SK-N-SH (cell line): ENCODE measurements at regions not wholly inside any gene's neighbourhood (a gene's known extent, or its start where the extent isn't known, plus 50 kb on each side); places are given as distances from the start of the nearest gene placed in this dataset.

ENCODE experiments used
- CTCF ChIA-PET: fragments of 300-600, 350-600 bp; formaldehyde crosslinking; extraction: SDS; loops from one replicate; lab custom pipeline; 2021; lab: Yijun Ruan, JAX
- POLR2A ChIA-PET: fragments of 350-600 bp; sonication (Branson Sonifier 250); formaldehyde crosslinking; extraction: SDS; loops from one replicate; lab custom pipeline; 2020; ENCODE audit warnings: antibody characterized with exemption, inconsistent platforms; lab: Yijun Ruan, JAX
- DNase-seq: peaks from one replicate; pipeline ENCODE4 v3.0.0; 2012
- H2AFZ ChIP-seq: fragments of 200-600 bp; sonication (generic); 2 replicates; pipeline ENCODE4 v1.8.1; 2016; ENCODE audit warnings: antibody characterized with exemption, mild to moderate bottlenecking, low read depth
- H3F3A ChIP-seq: fragments of 200-600 bp; sonication (generic); replicated peaks from 2 replicates; pipeline ENCODE3; 2016; ENCODE audit warnings: antibody characterized with exemption, mild to moderate bottlenecking; ENCODE audit not compliant: insufficient read depth
- H3K27ac ChIP-seq, 2 experiments: fragments of 200-500 bp in 1 of 2; fragments of 200-600 bp in 1 of 2; sonication (Bioruptor generic) in 1 of 2; sonication (generic), shearing (Covaris generic) in 1 of 2; 2 replicates each; pipeline versions ENCODE4 v1.5.1 to v1.6.1; 2014 to 2016; ENCODE audit warnings: low read depth in 2 of 2, inconsistent platforms in 1 of 2, low read length in 1 of 2, mild to moderate bottlenecking in 1 of 2, mixed read lengths in 1 of 2
- H3K27me3 ChIP-seq: fragments of 200-600 bp; sonication (generic), shearing (Covaris generic); 2 replicates; pipeline ENCODE4 v1.6.1; 2016; ENCODE audit warnings: mixed run types; ENCODE audit not compliant: insufficient read depth
- H3K36me3 ChIP-seq, 2 experiments: fragments of 200-500 bp in 1 of 2; fragments of 200-600 bp in 1 of 2; sonication (Bioruptor generic) in 1 of 2; sonication (generic) in 1 of 2; replicated peaks in 1 of 2; 2 replicates each; pipeline versions ENCODE3 to v1.5.1; 2014 to 2016; ENCODE audit warnings: low read length in 1 of 2, mild to moderate bottlenecking in 1 of 2; ENCODE audit not compliant: insufficient read depth in 2 of 2, control insufficient read depth in 1 of 2
- H3K4me1 ChIP-seq, 2 experiments: fragments of 200-500 bp in 1 of 2; fragments of 200-600 bp in 1 of 2; sonication (Bioruptor generic) in 1 of 2; sonication (generic), shearing (Covaris generic) in 1 of 2; 2 replicates each; pipeline versions ENCODE4 v1.5.1 to v1.6.1; 2014 to 2016; ENCODE audit warnings: low read depth in 1 of 2, low read length in 1 of 2, mixed run types in 1 of 2; ENCODE audit not compliant: insufficient read depth in 2 of 2, control insufficient read depth in 1 of 2
- H3K4me2 ChIP-seq: fragments of 200-600 bp; sonication (generic), shearing (Covaris generic); 2 replicates; pipeline ENCODE4 v1.6.1; 2017; ENCODE audit warnings: mixed run types
- H3K4me3 ChIP-seq, 2 experiments: fragments of 200-500 bp in 1 of 2; fragments of 200-600 bp in 1 of 2; sonication (Bioruptor generic) in 1 of 2; sonication (generic), shearing (Covaris generic) in 1 of 2; 2 replicates each; pipeline versions ENCODE4 v1.5.1 to v1.8.1; 2014 to 2016; ENCODE audit warnings: low read depth in 2 of 2, inconsistent platforms in 1 of 2, low read length in 1 of 2, mild to moderate bottlenecking in 1 of 2, mixed read lengths in 1 of 2, moderate library complexity in 1 of 2
- H3K79me2 ChIP-seq: fragments of 200-600 bp; sonication (generic); 2 replicates; pipeline ENCODE4 v1.8.1; 2017; ENCODE audit warnings: mild to moderate bottlenecking; ENCODE audit not compliant: insufficient read depth
- H3K9ac ChIP-seq: fragments of 200-600 bp; sonication (generic); 2 replicates; pipeline ENCODE4 v1.6.1; 2017; ENCODE audit warnings: mixed run types
- H3K9me2 ChIP-seq: fragments of 200-600 bp; sonication (generic); 2 replicates; pipeline ENCODE4 v1.6.1; 2017; ENCODE audit warnings: mixed run types
- H3K9me3 ChIP-seq: fragments of 200-600 bp; sonication (generic); 2 replicates; pipeline ENCODE4 v1.6.1; 2017; ENCODE audit warnings: mixed run types, mild to moderate bottlenecking, moderate library complexity
- H4K20me1 ChIP-seq: fragments of 200-600 bp; sonication (generic); 2 replicates; pipeline ENCODE4 v1.6.1; 2017; ENCODE audit warnings: mild to moderate bottlenecking, mixed run types; ENCODE audit not compliant: insufficient read depth
- CHD2 ChIP-seq: fragments of 150-350 bp; IDR thresholded peaks from 2 replicates; pipeline ENCODE4 v1.6.1; 2018; ENCODE audit warnings: low read length; ENCODE audit not compliant: partially characterized antibody
- EP300 ChIP-seq, 2 experiments: IDR thresholded peaks; 2 replicates each; pipeline versions ENCODE4 v1.4.0 to v1.6.1; 2012; ENCODE audit warnings: borderline replicate concordance in 1 of 2, low read depth in 1 of 2, low read length in 1 of 2
- EZH2phosphoT487 ChIP-seq: fragments of 200-600 bp; sonication (generic); IDR thresholded peaks from 2 replicates; pipeline ENCODE4 v1.6.1; 2017; ENCODE audit warnings: low read depth, mixed run types, mild to moderate bottlenecking, antibody characterized with exemption, moderate library complexity, borderline replicate concordance
- FOXJ3 ChIP-seq: sonication (generic); formaldehyde crosslinking; IDR thresholded peaks from 2 replicates; pipeline ENCODE4 v1.5.1; 2020; ENCODE audit warnings: mild to moderate bottlenecking, missing genetic modification reagents
- GATA2 ChIP-seq: sonication (generic); formaldehyde crosslinking; IDR thresholded peaks from 2 replicates; pipeline ENCODE4 v1.5.0; 2020; ENCODE audit warnings: mild to moderate bottlenecking, missing genetic modification reagents
- NFIC ChIP-seq: IDR thresholded peaks from 2 replicates; pipeline ENCODE4 v1.4.0; 2012; ENCODE audit warnings: borderline replicate concordance
- RFX5 ChIP-seq: IDR thresholded peaks from 2 replicates; pipeline ENCODE4 v1.6.1; 2012; ENCODE audit warnings: mild to moderate bottlenecking, improper control_type of control experiment, low read length
- SIN3A ChIP-seq: IDR thresholded peaks from 2 replicates; pipeline ENCODE4 v1.6.1; 2012; ENCODE audit warnings: low read depth, mild to moderate bottlenecking, low read length, moderate library complexity, borderline replicate concordance
- TAF1 ChIP-seq: IDR thresholded peaks from 2 replicates; pipeline ENCODE4 v1.6.1; 2012; ENCODE audit warnings: low read depth, mild to moderate bottlenecking, low read length, moderate library complexity, borderline replicate concordance
- USF2 ChIP-seq: fragments of 150-350 bp; IDR thresholded peaks from 2 replicates; pipeline ENCODE4 v1.6.1; 2017; ENCODE audit warnings: antibody characterized with exemption, low read length, low read depth, borderline replicate concordance
- YY1 ChIP-seq: IDR thresholded peaks from 2 replicates; pipeline ENCODE4 v1.4.0; 2012; ENCODE audit warnings: low read depth, mild to moderate bottlenecking
- WGBS: methylation state at CpG from one replicate; pipeline ENCODE4 v1.1.6; 2017; ENCODE audit warnings: low lambda C conversion rate; 5-methylcytosine and 5-hydroxymethylcytosine counted together
- TF ChIP-seq, protein P1 (sequence below): fragments of 200-600 bp; sonication (generic); IDR thresholded peaks from 2 replicates; pipeline ENCODE4 v1.6.1; 2017; ENCODE audit warnings: antibody characterized with exemption, mild to moderate bottlenecking, moderate library complexity
- TF ChIP-seq, protein P2 (sequence below): IDR thresholded peaks from 2 replicates; pipeline ENCODE4 v1.6.1; 2012; ENCODE audit warnings: mild to moderate bottlenecking, low read depth, low read length, moderate library complexity

- TF ChIP-seq, protein P1, sequence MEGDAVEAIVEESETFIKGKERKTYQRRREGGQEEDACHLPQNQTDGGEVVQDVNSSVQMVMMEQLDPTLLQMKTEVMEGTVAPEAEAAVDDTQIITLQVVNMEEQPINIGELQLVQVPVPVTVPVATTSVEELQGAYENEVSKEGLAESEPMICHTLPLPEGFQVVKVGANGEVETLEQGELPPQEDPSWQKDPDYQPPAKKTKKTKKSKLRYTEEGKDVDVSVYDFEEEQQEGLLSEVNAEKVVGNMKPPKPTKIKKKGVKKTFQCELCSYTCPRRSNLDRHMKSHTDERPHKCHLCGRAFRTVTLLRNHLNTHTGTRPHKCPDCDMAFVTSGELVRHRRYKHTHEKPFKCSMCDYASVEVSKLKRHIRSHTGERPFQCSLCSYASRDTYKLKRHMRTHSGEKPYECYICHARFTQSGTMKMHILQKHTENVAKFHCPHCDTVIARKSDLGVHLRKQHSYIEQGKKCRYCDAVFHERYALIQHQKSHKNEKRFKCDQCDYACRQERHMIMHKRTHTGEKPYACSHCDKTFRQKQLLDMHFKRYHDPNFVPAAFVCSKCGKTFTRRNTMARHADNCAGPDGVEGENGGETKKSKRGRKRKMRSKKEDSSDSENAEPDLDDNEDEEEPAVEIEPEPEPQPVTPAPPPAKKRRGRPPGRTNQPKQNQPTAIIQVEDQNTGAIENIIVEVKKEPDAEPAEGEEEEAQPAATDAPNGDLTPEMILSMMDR: no peak
- TF ChIP-seq NFIC: no peak
- no peak for TF ChIP-seq CHD2
These were observed 112.1 kb downstream of the KIF4B start (continued) for GRCh38 chr5:155125551-155126095.

DNA sequence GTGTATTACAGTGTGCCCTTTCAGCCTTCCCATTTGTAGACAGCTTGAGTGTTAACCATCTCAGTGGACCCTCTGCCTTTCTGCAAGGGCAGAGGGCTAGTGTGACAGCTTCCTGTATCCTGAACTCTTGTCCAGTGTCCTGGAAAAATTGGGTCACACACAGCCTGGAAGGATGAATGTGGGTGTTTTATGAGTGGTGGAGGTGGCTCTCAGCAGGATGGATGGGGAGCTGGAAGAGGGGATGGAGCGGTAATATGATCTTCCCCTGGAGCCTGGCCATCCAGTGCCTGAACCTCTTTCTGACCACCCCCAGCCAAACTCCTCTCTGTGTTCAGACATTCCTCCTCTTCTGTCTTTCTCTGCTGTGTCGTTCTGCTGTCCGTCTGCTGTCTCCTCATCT, 113.0 kb downstream of the KIF4B start:
- DNase-seq: no peak
- Histone ChIP-seq H3F3A (no peaks in the 10 kb centered on the region), H2AFZ (no peak overlapping the region), H3K9me2 (no peaks in the 10 kb centered on the region), H3K79me2 (no peaks in the 10 kb centered on the region), H3K4me2 (no peak overlapping the region), H3K36me3 (no peaks in the 10 kb centered on the region), H3K27me3 (no peaks in the 10 kb centered on the region), H4K20me1 (no peaks in the 10 kb centered on the region), H3K4me3 (no peak overlapping the region), H3K9me3 (no peaks in the 10 kb centered on the region), H3K4me1 (no peaks in the 10 kb centered on the region; a peak in 1 of 4 replicates), H3K9ac (no peak overlapping the region), H3K27ac (no peak overlapping the region)
- ChIA-PET POLR2A (no interaction called here), CTCF (interaction anchor here (0.7 to 2.2 kb wide), 2 partner anchors 13 to 15 kb away, joined by 3 to 6 read pairs; no protein-coding TSS in a partner anchor)
- TF ChIP-seq SIN3A (no peak), TAF1 (no peak), EZH2phosphoT487 (no peak), FOXJ3 (no peak), NFIC (no peak), EP300 (IDR thresholded peaks at IDR 0.05; ENCODE audit: borderline replicate concordance in 1 of 2, low read depth in 1 of 2, low read length in 1 of 2) (no peak), RFX5 (no peak), USF2 (no peak), YY1 (no peak), GATA2 (CRISPR knock-in tag) (no peak)
- TF ChIP-seq, protein P2, sequence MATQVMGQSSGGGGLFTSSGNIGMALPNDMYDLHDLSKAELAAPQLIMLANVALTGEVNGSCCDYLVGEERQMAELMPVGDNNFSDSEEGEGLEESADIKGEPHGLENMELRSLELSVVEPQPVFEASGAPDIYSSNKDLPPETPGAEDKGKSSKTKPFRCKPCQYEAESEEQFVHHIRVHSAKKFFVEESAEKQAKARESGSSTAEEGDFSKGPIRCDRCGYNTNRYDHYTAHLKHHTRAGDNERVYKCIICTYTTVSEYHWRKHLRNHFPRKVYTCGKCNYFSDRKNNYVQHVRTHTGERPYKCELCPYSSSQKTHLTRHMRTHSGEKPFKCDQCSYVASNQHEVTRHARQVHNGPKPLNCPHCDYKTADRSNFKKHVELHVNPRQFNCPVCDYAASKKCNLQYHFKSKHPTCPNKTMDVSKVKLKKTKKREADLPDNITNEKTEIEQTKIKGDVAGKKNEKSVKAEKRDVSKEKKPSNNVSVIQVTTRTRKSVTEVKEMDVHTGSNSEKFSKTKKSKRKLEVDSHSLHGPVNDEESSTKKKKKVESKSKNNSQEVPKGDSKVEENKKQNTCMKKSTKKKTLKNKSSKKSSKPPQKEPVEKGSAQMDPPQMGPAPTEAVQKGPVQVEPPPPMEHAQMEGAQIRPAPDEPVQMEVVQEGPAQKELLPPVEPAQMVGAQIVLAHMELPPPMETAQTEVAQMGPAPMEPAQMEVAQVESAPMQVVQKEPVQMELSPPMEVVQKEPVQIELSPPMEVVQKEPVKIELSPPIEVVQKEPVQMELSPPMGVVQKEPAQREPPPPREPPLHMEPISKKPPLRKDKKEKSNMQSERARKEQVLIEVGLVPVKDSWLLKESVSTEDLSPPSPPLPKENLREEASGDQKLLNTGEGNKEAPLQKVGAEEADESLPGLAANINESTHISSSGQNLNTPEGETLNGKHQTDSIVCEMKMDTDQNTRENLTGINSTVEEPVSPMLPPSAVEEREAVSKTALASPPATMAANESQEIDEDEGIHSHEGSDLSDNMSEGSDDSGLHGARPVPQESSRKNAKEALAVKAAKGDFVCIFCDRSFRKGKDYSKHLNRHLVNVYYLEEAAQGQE: no peak
- 66% methylated on average over 3 of the region's 3 CpGs for WGBS
